Tibial artery (tissue), 4 donors: ENCODE measurements at regions not wholly inside any gene's neighbourhood (a gene's known extent, or its start where the extent isn't known, plus 50 kb on each side); places are given as distances from the start of the nearest gene placed in this dataset.

Source experiments
- DNase-seq, 2 donors: peaks; one replicate each; pipeline ENCODE4 v3.0.0-alpha.2; 2019
- H3K27ac ChIP-seq, 2 donors: fragments of 200-600 bp; sonication (generic) in 1 of 2; 1 replicate in 1 of 2; 2 replicates in 1 of 2; pipeline ENCODE4 v1.5.1; 2018 to 2019; ENCODE audit warnings: mild to moderate bottlenecking in 1 of 2
- H3K27me3 ChIP-seq, 2 donors: fragments of 200-600 bp; sonication (generic) in 1 of 2; one replicate each; pipeline versions ENCODE4 v1.5.1 to v1.6.0; 2016 to 2019
- H3K36me3 ChIP-seq, 3 donors: fragments of 200-600 bp; sonication (generic) in 2 of 3; one replicate each; pipeline ENCODE4 v1.5.1; 2016 to 2019; ENCODE audit warnings: mild to moderate bottlenecking in 2 of 3
- H3K4me1 ChIP-seq, 4 donors: fragments of 200-600 bp; sonication (generic) in 2 of 4; 1 replicate in 3 of 4; 2 replicates in 1 of 4; pipeline ENCODE4 v1.5.1; 2016 to 2019
- H3K4me3 ChIP-seq, 2 donors: fragments of 200-600 bp; sonication (generic) in 1 of 2; 1 replicate in 1 of 2; 2 replicates in 1 of 2; pipeline ENCODE4 v1.5.1; 2018 to 2019; ENCODE audit warnings: mild to moderate bottlenecking in 2 of 2
- H3K9me3 ChIP-seq, 3 donors: fragments of 200-600 bp; sonication (generic) in 1 of 3; one replicate each; pipeline ENCODE4 v1.5.1; 2016 to 2019
- intact Hi-C: fragments of 100-400 bp; cut with DNase I; formaldehyde crosslinking; loops from one replicate; pipeline ENCODE4 v1.15.0; 2023; ENCODE audit warnings: low total_unique reads
- TF ChIP-seq, protein P1 (sequence below), 2 experiments: fragments of 200-600 bp in 1 of 2; fragments of 450-650 bp in 1 of 2; IDR thresholded peaks; one replicate each; pipeline ENCODE4 v1.5.1; 2017 to 2019; ENCODE audit warnings: antibody characterized with exemption in 2 of 2, mild to moderate bottlenecking in 1 of 2, moderate library complexity in 1 of 2

DNA sequence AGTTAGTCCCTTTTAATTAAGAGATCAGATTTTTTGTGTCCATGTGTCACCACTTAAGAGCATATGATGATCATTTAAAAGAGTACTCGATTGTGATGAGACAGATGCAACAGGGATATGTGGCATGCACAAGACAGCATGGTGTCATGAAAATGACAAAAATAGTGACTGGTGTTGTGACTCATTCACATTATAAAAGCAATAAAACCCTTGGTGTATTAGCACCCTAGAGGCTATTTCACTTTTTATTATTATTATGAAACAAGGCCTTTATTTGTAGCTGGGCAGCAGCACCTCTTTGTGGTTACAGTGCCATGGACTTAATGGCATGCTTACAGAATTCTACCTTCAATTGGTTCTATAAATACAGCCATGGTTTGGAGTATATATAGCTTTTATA, 1296.0 kb upstream of the ZEB2 start:
- Histone ChIP-seq H3K36me3 (no peaks in the 10 kb centered on the region), H3K4me1 (peaks cover 0 to 35% (median 6%) of the 10 kb centered on the region in 4 donors), H3K27me3 (no peaks in the 10 kb centered on the region), H3K4me3 (no peak overlapping the region), H3K9me3 (no peaks in the 10 kb centered on the region), H3K27ac (no peak overlapping the region)
- TF ChIP-seq, protein P1, sequence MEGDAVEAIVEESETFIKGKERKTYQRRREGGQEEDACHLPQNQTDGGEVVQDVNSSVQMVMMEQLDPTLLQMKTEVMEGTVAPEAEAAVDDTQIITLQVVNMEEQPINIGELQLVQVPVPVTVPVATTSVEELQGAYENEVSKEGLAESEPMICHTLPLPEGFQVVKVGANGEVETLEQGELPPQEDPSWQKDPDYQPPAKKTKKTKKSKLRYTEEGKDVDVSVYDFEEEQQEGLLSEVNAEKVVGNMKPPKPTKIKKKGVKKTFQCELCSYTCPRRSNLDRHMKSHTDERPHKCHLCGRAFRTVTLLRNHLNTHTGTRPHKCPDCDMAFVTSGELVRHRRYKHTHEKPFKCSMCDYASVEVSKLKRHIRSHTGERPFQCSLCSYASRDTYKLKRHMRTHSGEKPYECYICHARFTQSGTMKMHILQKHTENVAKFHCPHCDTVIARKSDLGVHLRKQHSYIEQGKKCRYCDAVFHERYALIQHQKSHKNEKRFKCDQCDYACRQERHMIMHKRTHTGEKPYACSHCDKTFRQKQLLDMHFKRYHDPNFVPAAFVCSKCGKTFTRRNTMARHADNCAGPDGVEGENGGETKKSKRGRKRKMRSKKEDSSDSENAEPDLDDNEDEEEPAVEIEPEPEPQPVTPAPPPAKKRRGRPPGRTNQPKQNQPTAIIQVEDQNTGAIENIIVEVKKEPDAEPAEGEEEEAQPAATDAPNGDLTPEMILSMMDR (IDR thresholded peaks at IDR 0.05), result no peak
- no peak for DNase-seq
- intact Hi-C loops, result no loop called here

DNA sequence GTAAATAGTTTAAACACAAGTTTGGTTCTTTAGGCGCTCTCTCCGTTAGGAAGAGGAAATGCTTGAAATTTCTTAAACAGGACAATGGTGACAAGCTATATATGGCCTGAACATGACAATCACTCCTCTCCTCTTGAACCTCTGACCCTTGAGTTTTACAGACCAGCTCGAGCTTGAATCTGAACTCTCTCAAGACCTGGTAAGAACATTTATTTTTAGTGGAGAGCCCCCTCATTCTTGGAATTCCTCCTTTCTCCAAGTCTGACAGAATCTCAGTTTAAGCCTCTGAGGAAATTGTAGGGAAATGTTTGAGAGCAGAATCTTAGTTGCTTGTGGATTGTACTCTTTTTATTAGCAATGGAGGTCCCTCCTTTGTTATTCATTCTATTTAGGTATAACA, 1293.6 kb upstream of the ZEB2 start:
- H3K4me1 ChIP-seq, result peaks cover 0 to 29% (median 6%) of the 10 kb centered on the region in 4 donors
- no peaks in the 10 kb centered on the region for H3K9me3 ChIP-seq
- no peaks in the 10 kb centered on the region for H3K27me3 ChIP-seq
- H3K27ac ChIP-seq, result peak overlapping the region in 1 of 2 donors; percentile 6
- no peak overlapping the region for H3K4me3 ChIP-seq
- H3K36me3 ChIP-seq, result no peaks in the 10 kb centered on the region
- intact Hi-C loops, result no loop called here
- DNase-seq, result no peak
- TF ChIP-seq, protein P1 (IDR thresholded peaks at IDR 0.05), result no peak

DNA sequence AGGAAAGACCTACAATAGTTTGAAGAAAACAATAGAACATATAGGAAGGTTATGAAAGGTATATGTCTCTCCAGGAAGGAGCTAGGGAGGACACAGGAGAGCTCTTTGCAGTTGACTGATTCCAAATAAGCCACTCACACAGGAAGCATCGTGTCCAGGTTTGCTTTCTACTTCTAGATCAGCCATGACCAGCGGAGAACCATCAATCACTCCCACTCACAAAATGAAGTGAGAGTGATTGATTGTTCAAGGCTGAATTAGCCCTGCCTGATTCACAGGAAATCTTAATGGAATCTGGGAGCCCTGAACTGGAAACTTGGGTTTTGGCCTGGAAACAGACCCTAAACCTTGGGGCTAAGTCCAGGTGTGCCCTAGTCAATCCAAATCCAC, 1292.2 kb upstream of the ZEB2 start:
- peaks cover 0 to 29% (median 6%) of the 10 kb centered on the region in 4 donors for H3K4me1 ChIP-seq
- TF ChIP-seq, protein P1 (IDR thresholded peaks at IDR 0.05), result no peak
- no peak overlapping the region for H3K4me3 ChIP-seq
- no peak overlapping the region for H3K27ac ChIP-seq
- no peaks in the 10 kb centered on the region for H3K9me3 ChIP-seq
- no peaks in the 10 kb centered on the region for H3K36me3 ChIP-seq
- intact Hi-C loops, result no loop called here
- no peak for DNase-seq
- H3K27me3 ChIP-seq, result no peaks in the 10 kb centered on the region

DNA sequence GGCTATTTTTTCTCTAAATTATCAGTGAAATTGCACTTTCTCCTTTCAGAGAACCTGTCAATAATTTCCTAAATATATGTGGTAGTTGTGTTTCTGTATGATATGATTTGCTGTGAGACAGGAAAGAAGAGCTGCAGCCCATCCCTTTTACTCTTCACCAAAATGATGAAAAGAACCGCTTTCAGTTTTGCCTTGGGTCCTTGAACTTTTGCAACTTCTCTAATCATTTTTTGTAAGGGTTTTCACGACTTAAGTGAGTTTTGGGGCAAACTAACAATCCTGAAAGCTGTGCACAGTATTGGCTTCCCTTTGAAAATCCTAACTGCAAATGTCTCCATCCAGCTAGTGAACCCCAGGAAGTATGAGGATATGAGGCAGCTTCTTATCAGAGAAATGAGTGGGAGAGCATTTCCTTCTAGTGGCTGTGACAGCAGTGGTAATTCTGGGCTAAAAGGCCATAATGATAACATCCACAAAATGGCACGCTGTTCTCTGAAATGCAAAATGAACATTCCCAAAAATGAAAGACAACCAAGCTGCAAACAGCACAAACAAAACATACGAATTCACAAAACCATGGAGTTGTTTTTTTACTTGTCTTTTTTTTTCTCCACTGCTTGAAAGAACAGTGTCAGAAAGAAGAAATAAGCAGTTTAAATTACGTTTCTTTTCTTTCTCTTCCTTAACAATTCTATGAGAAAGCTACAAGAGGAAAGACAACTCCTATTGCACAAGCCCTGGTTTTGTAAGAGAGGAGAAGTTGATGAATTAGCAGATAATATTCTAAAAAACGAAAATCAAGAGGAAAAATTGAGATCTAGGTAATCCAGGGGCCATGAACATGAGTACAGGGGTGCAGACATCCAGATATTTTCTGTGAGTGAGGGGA, 1291.6 kb upstream of the ZEB2 start:
- H3K9me3 ChIP-seq, result no peaks in the 10 kb centered on the region
- DNase-seq, result no peak
- peaks cover 0 to 29% (median 6%) of the 10 kb centered on the region in 4 donors for H3K4me1 ChIP-seq
- H3K4me3 ChIP-seq, result no peak overlapping the region
- TF ChIP-seq, protein P1 (IDR thresholded peaks at IDR 0.05), result no peak
- intact Hi-C loops, result no loop called here
- H3K27ac ChIP-seq, result no peak overlapping the region
- H3K27me3 ChIP-seq, result no peaks in the 10 kb centered on the region
- H3K36me3 ChIP-seq, result no peaks in the 10 kb centered on the region

DNA sequence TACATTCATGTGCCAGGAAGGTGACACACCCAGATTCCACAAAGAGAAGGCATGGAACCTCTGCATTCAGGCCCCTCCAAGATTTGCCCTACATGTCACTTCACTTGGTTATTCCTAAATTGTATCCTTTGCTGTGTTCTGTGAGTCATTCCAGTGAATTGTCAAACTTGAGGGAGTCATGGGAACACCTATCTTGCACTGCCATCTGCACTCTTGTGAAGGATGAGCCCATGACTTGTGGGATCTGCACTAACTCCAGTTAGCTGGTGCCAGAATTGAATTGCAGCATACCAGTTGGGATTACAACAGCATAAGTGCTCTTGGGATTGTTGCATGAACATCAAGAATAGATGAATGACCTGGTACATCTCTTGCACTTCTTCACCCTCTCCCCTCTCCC, 1288.0 kb upstream of the ZEB2 start:
- peaks cover 0 to 14% (median 2%) of the 10 kb centered on the region in 4 donors for H3K4me1 ChIP-seq
- no peaks in the 10 kb centered on the region for H3K9me3 ChIP-seq
- no peaks in the 10 kb centered on the region for H3K27me3 ChIP-seq
- no peaks in the 10 kb centered on the region for H3K36me3 ChIP-seq
- intact Hi-C loops, result no loop called here
- DNase-seq, result no peak
- TF ChIP-seq, protein P1 (IDR thresholded peaks at IDR 0.05), result no peak
- H3K4me3 ChIP-seq, result no peak overlapping the region
- no peak overlapping the region for H3K27ac ChIP-seq
